ENCODE measurements at regions not wholly inside any gene's neighbourhood (a gene's known extent, or its start where the extent isn't known, plus 50 kb on each side); places are given as distances from the start of the nearest gene placed in this dataset.
"Not testable (repeated sequence)": the region's sequence is repeated elsewhere in the genome, so short reads cannot be mapped to it uniquely, and the experiment has no call there.

DNA sequence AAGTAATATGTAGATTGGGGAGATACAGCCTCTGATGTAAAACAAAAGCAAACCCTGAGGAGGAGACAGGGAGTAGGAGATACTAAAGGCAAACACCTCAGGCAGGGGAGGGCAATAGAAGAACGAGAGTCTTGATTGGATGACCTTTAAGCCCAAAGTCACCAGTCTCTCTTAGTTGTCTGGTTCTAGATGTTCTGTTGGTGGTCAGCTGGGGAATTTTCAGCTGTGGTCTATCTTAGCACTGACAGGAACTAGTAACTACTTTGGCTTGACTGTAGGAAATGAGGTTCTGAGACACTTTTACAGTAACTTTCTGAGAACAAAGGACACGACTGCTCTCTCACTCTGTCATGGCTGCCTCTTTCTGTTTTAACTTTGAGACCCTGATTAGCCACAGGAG, 290.7 kb upstream of the MIR17HG start:
- H3K36me3 Mint-ChIP-seq, result no peaks in the 10 kb centered on the region
- H3K27me3 Mint-ChIP-seq, result no peaks in the 10 kb centered on the region
- no peaks in the 10 kb centered on the region for H3K9me3 Mint-ChIP-seq
- no peak overlapping the region for H3K27ac Mint-ChIP-seq
- POLR2A ChIA-PET, result no interaction called here
- ATAC-seq (ENCODE audit: low read depth) (no peak), DNase-seq (no peak)
- no peak overlapping the region for H3K4me3 Mint-ChIP-seq
- no peaks in the 10 kb centered on the region for H3K4me1 Mint-ChIP-seq

DNA sequence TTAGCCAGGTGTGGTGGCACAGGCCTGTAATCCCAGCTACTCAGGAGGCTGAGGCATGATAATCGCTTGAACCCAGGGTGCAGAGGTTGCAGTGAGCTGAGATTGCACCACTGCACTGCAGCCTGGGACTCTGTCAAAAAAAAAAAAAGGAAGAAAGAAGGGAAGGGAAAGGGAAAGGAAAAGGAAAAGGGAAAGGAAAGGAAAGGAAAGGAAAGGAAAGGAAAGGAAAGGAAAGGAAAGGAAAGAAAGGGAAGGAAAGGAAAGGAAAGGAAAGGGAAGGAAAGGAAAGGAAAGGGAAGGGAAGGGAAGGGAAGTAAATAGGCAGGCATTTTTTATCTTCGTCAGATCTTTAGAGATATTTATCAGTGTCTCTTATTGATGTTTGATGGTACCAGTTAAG, 290.0 kb upstream of the MIR17HG start:
- H3K27me3 Mint-ChIP-seq, POLR2A ChIA-PET, H3K9me3 Mint-ChIP-seq: not testable (repeated sequence)

DNA sequence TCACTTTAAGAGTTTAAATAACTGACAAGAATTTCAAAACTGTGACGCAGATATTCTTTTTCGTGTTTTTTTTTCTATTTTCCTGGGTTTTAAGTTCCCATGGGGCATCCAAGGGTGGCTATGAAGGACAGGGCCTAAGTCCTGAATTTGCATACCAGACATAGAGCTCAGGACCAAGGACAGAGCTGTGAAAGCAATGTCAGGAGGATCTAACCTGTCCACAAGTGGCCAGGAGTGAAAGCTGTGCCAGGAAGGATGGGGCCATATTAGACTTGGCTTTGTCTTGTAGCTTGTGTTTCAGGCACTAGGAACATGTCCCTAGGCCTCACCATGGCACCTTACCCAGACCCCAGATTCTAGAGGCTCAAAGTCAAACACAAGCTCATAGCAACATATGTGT, 289.4 kb upstream of the MIR17HG start:
- POLR2A ChIA-PET, result no interaction called here
- Mint-ChIP-seq H3K36me3 (no peaks in the 10 kb centered on the region), H3K27ac (no peak overlapping the region), H3K4me3 (no peak overlapping the region), H3K4me1 (no peaks in the 10 kb centered on the region), H3K9me3 (no peaks in the 10 kb centered on the region), H3K27me3 (no peaks in the 10 kb centered on the region)
- no peak for ATAC-seq (ENCODE audit: low read depth)
- DNase-seq, result no peak

More for the DNA sequence above, 290.0 kb upstream of the MIR17HG start:
- DNase-seq; ATAC-seq (ENCODE audit: low read depth); H3K27ac Mint-ChIP-seq; H3K4me3 Mint-ChIP-seq; H3K36me3 Mint-ChIP-seq; H3K4me1 Mint-ChIP-seq: not testable (repeated sequence)

DNA sequence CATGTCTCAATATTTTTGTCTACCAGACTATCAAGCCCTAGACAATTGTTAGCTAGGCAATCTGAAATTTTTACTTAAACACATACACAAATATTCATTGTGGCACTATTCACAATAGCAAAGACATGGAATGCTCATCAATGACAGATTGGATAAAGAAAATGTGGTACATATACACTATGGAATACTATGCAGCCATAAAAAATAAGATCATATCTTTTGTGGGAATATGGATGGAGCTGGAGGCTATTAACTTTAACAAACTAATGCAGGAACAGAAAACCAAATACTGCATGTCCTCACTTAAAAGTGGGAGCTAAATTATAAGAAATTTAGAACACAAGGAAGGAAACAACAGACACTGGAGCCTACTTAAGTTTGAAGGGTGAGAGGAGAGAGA, 288.6 kb upstream of the MIR17HG start:
- H3K9me3 Mint-ChIP-seq, result no peaks in the 10 kb centered on the region
- ATAC-seq (ENCODE audit: low read depth) (no peak), DNase-seq (no peak)
- no peaks in the 10 kb centered on the region for H3K4me1 Mint-ChIP-seq
- H3K4me3 Mint-ChIP-seq, result no peak overlapping the region
- no peaks in the 10 kb centered on the region for H3K27me3 Mint-ChIP-seq
- POLR2A ChIA-PET, result no interaction called here
- no peak overlapping the region for H3K27ac Mint-ChIP-seq
- H3K36me3 Mint-ChIP-seq, result no peaks in the 10 kb centered on the region

DNA sequence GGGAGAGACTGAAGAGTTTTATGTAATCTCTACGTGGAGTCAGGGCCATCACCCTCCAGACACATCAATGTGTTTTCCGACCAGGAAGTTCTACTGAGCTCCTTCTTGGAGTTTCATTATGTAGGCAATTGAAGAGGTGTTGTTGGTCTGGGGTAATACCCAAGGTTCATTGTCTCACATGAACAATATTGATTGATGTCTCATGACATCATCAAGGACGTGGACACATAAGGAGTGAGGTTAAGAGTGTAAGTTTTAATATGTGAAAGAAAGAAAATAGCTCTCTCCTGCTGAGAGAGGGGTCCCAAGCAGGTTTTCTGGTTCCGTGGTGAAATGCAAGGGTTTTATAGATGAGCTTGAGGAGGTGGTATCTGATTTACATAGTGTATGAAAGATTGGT, 280.7 kb upstream of the MIR17HG start:
- no peaks in the 10 kb centered on the region for H3K9me3 Mint-ChIP-seq
- no peaks in the 10 kb centered on the region for H3K27me3 Mint-ChIP-seq
- no peak for ATAC-seq (ENCODE audit: low read depth)
- no peaks in the 10 kb centered on the region for H3K4me1 Mint-ChIP-seq
- H3K4me3 Mint-ChIP-seq, result no peak overlapping the region
- H3K27ac Mint-ChIP-seq, result no peak overlapping the region
- POLR2A ChIA-PET, result no interaction called here
- no peaks in the 10 kb centered on the region for H3K36me3 Mint-ChIP-seq
- no peak for DNase-seq

DNA sequence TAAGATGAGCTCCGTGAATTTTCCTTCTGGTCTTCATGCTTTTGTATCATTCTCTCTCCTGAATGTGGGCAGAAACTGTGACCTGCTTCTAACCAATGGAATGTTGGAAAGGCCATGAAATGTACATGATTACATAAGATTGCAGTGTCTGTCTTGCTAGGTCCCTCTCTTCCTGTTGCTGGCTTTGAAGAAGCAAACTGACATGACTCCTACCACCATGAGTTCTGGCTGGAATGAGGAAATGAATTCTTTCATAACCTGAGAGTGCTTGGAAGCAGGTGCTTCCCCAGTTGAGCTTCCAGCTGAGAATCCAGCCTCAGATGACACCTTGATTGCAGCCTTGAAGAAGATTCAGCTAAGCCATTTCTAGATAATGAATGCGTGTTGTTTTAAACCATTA, 275.0 kb upstream of the MIR17HG start:
- Mint-ChIP-seq H3K27ac (no peak overlapping the region), H3K9me3 (no peaks in the 10 kb centered on the region), H3K36me3 (no peaks in the 10 kb centered on the region), H3K27me3 (no peaks in the 10 kb centered on the region), H3K4me3 (no peak overlapping the region), H3K4me1 (no peaks in the 10 kb centered on the region)
- ATAC-seq (ENCODE audit: low read depth), result no peak
- POLR2A ChIA-PET, result no interaction called here
- DNase-seq, result no peak

DNA sequence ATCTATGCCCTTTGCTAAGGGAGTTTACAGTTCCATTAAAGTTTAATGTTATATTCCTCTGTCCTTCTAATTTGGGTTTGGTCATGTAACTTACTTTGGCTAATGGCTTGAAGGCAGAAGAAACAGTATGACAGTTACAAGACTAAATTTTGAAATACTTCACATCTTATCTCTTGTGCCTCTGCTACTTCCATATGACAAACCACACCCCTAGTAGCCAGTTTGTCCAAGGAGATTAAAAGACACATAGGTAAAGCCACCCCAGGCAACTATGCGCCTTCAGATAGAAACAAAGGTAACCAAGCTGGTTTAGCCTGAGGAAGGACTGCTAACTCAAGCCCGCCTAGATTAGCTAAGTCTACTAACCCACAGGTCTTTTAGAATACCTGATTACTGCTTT, 273.4 kb upstream of the MIR17HG start:
- Mint-ChIP-seq H3K36me3 (no peaks in the 10 kb centered on the region), H3K27me3 (no peaks in the 10 kb centered on the region), H3K4me3 (no peak overlapping the region), H3K9me3 (no peaks in the 10 kb centered on the region), H3K27ac (no peak overlapping the region), H3K4me1 (no peaks in the 10 kb centered on the region)
- POLR2A ChIA-PET, result no interaction called here
- no peak for ATAC-seq (ENCODE audit: low read depth)
- DNase-seq, result no peak

DNA sequence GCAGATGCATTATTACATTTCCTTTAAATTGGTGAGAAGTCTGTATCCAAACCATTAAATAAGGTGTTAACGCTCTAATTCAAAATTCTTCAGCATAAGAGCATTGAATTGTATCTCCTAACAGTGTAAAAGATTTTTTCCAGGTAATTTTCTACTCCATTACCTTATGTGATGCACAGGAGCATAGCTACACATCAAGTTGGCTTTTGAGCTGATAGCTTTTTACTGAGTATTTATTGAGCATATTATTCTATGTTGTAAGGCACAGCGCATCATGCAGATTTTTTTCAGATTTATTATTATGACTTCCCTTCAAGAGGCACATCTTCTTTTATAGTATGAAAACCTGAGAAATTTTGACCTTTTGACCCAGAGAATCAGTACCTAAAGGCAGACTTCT, 270.7 kb upstream of the MIR17HG start:
- Mint-ChIP-seq H3K36me3 (no peaks in the 10 kb centered on the region), H3K27ac (no peak overlapping the region), H3K4me3 (no peak overlapping the region), H3K4me1 (no peaks in the 10 kb centered on the region), H3K9me3 (no peaks in the 10 kb centered on the region), H3K27me3 (no peaks in the 10 kb centered on the region)
- ATAC-seq (ENCODE audit: low read depth), result no peak
- POLR2A ChIA-PET, result no interaction called here
- no peak for DNase-seq

DNA sequence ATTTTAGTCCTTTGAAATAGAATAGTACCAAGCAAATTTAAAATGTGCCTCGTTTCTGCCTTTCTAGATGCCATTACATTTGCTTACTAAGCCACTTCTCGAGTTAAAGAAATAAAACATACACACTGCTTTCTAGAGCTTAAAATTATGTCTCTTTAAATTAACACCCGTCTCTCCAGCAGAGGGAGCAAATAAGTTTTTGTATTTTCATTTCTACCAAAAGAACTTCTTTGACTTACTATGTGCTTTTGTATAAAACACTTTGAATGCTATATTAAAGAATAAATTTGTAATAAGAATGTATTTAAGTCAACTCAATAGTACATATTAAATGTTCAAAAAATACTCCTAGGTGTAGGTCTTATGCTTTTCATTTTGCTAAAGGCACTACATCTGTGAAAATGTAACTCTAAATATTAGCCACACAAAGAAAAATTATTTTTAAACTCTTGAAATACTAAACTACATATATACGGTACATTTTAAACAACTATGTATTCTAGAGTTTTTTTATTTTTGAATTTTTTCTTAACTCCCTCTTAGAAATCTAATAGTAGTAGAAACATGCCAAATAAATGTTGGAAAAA, 269.3 kb upstream of the MIR17HG start:
- H3K36me3 Mint-ChIP-seq, result no peaks in the 10 kb centered on the region

DNA sequence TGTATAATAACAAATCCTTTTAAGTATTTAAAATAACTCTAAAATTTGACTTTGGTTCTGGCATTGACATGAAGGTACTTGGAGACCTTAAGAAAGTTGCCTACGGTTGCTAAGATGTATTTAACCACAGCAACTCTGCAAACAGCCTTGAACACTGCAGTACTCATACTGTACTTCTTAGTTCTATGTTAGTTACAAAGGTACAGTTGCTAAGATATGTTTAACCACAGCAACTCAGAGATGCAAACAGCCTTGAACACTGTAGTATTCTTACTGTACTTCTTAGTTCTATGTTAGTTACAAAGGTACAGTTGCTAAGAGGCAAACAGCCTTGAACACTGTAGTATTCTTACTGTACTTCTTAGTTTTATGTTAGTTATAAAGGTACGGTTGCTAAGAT, 268.3 kb upstream of the MIR17HG start:
- H3K4me1 Mint-ChIP-seq, result no peaks in the 10 kb centered on the region
- H3K9me3 Mint-ChIP-seq, result no peaks in the 10 kb centered on the region
- no peak for ATAC-seq (ENCODE audit: low read depth)
- no peaks in the 10 kb centered on the region for H3K27me3 Mint-ChIP-seq
- no peak for DNase-seq
- no peak overlapping the region for H3K27ac Mint-ChIP-seq
- H3K36me3 Mint-ChIP-seq, result no peaks in the 10 kb centered on the region
- H3K4me3 Mint-ChIP-seq, result no peak overlapping the region
- POLR2A ChIA-PET, result no interaction called here

More for the DNA sequence above, 269.3 kb upstream of the MIR17HG start:
- no peak overlapping the region for H3K4me3 Mint-ChIP-seq
- no peaks in the 10 kb centered on the region for H3K9me3 Mint-ChIP-seq
- no peak for DNase-seq
- no peak overlapping the region for H3K27ac Mint-ChIP-seq
- H3K27me3 Mint-ChIP-seq, result no peaks in the 10 kb centered on the region
- no peaks in the 10 kb centered on the region for H3K4me1 Mint-ChIP-seq
- POLR2A ChIA-PET, result no interaction called here
- no peak for ATAC-seq (ENCODE audit: low read depth)

DNA sequence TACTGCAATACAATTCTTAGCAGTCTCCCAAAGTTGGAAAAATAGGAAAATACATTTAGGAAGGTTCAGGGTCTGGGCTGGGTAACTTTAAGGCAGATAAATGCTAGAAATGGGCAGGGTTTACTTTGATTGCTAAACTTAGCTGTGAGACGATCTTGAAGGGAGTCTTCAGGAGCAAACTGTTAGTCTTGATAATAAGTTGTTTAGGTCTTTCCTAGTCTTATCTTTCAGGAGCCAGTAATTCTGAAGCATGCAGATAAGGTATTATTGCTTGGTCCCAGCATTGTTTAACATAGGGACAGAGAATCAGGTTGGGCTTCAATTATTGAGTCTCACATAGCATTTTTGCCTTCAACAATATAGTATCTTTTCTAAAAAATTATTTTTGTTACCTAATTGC, 262.4 kb upstream of the MIR17HG start:
- ATAC-seq (ENCODE audit: low read depth) (no peak), DNase-seq (no peak)
- no peak overlapping the region for H3K4me3 Mint-ChIP-seq
- POLR2A ChIA-PET, result no interaction called here
- H3K9me3 Mint-ChIP-seq, result no peaks in the 10 kb centered on the region
- H3K4me1 Mint-ChIP-seq, result no peaks in the 10 kb centered on the region
- peaks cover 2% of the 10 kb centered on the region for H3K27me3 Mint-ChIP-seq
- H3K36me3 Mint-ChIP-seq, result no peaks in the 10 kb centered on the region
- no peak overlapping the region for H3K27ac Mint-ChIP-seq

DNA sequence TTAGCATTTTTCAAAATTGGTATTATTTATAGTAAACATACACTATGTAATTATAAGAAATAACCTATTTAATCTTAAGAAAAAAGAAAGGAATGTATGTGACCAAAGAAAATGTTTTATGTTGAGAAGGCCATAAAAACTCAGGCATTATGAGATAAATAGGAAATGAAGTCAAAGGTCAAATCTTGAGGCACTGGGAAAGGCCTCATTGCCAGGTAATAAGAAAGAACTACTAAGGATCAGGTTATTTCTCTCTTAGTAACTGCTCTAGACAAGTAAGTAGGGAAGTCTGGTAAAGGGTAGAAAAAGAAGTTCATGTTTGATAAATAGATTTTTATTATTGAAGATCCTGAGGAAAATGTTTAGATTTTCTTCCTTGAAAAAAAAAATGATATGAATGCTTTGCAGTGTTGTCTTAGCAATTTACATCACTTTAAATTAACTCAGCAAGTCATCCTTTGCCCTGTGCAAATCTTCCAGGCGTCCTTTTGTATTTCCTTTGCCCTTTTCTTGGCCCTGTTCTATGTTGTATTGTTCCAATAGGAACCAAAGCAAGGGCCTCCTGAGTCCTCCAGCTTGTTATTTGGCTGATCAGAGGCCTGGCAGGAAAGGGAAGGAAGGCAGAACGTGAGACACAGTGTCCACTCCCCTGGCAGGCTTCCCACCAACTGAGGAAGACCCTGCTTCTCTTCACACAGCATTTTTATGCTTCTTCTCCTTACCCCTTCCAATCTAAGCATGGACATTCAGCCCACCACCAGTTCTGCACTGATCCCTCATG, 260.4 kb upstream of the MIR17HG start:
- no peaks in the 10 kb centered on the region for H3K9me3 Mint-ChIP-seq
- H3K4me3 Mint-ChIP-seq, result no peak overlapping the region
- peaks cover 2% of the 10 kb centered on the region for H3K27me3 Mint-ChIP-seq
- DNase-seq (no peak), ATAC-seq (ENCODE audit: low read depth) (no peak)
- no peaks in the 10 kb centered on the region for H3K36me3 Mint-ChIP-seq
- H3K4me1 Mint-ChIP-seq, result no peaks in the 10 kb centered on the region
- POLR2A ChIA-PET, result no interaction called here
- H3K27ac Mint-ChIP-seq, result no peak overlapping the region

DNA sequence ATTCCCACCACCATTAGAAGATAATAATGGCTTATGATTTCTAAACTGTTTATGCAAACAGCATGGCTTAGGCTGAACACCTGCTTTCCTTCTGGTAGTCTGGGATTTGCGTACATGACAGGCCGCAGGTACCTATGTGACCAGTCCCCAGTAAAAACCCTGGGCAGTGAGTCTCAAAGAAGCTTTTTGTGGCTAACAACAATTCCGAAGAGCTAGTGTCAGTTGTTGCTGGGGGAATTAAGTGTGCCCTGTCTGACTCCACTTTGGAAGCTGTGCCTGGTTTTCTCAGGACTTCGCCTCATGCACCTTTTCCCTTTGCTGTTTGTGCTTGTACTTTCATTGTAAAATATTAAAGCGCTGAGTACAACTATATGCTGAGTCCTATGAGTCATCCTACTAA, 250.2 kb upstream of the MIR17HG start:
- Mint-ChIP-seq H3K27ac (no peak overlapping the region), H3K4me3 (no peak overlapping the region), H3K36me3 (no peaks in the 10 kb centered on the region), H3K9me3 (no peaks in the 10 kb centered on the region), H3K4me1 (no peaks in the 10 kb centered on the region), H3K27me3 (peaks cover 2% of the 10 kb centered on the region)
- POLR2A ChIA-PET, result no interaction called here
- ATAC-seq (ENCODE audit: low read depth) (no peak), DNase-seq (no peak)

DNA sequence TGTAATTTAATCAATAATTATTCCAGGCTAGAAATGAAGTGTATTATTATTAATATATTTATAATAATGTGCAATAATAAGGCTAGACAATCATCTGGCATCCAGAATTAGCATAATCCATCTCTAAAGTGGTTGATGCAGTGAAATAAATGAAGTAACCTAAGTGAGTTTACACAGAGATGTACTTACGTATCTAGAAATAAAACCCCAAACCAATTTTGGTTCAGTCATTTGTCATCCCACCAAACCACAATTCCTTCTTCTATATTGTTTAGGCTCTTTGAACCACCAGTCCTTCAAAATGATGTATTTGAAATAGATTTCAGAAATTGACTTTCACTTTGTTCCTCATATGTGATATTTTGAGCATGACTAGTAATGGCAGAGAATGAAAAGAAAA, 247.6 kb upstream of the MIR17HG start:
- Mint-ChIP-seq H3K4me1 (no peaks in the 10 kb centered on the region), H3K9me3 (no peaks in the 10 kb centered on the region), H3K27ac (no peak overlapping the region), H3K27me3 (peaks cover 2% of the 10 kb centered on the region), H3K4me3 (no peak overlapping the region), H3K36me3 (no peaks in the 10 kb centered on the region)
- POLR2A ChIA-PET, result no interaction called here
- no peak for DNase-seq
- no peak for ATAC-seq (ENCODE audit: low read depth)
